HepG2 (cell line): ENCODE measurements at regions not wholly inside any gene's neighbourhood (a gene's known extent, or its start where the extent isn't known, plus 50 kb on each side); places are given as distances from the start of the nearest gene placed in this dataset.
A peak's percentile ranks its signal among the peaks of the same experiment; 100 is the strongest.

Experiments used
- AGO2 ChIP-seq: fragments of 200-400 bp; formaldehyde crosslinking; optimal IDR thresholded peaks from 2 replicates; pipeline ENCODE3; 2017; ENCODE audit warnings: mild to moderate bottlenecking, low read depth, low read length, moderate library complexity
- E2F1 ChIP-seq: sonication (generic); formaldehyde crosslinking; IDR thresholded peaks from 2 replicates; pipeline ENCODE4 v1.5.0; 2020; ENCODE audit warnings: missing genetic modification reagents
- E2F5 ChIP-seq: sonication (generic); formaldehyde crosslinking; conservative IDR thresholded peaks from 2 replicates; pipeline ENCODE4 v1.4.0; 2020; ENCODE audit warnings: missing genetic modification reagents
- FOSL1 ChIP-seq: sonication (generic); formaldehyde crosslinking; IDR thresholded peaks from 2 replicates; pipeline ENCODE4 v1.9.0; 2021; ENCODE audit warnings: missing genetic modification reagents, borderline replicate concordance
- GPBP1L1 ChIP-seq: sonication (generic); formaldehyde crosslinking; IDR thresholded peaks from 2 replicates; pipeline ENCODE4 v1.5.0; 2020; ENCODE audit warnings: mild to moderate bottlenecking, missing genetic modification reagents
- HMG20A ChIP-seq: IDR thresholded peaks from 2 replicates; pipeline ENCODE4 v1.6.1; 2016; ENCODE audit warnings: borderline replicate concordance
- IRX3 ChIP-seq: sonication (generic); formaldehyde crosslinking; IDR thresholded peaks from 2 replicates; pipeline ENCODE4 v1.8.1; 2023; ENCODE audit warnings: mild to moderate bottlenecking, low read depth, missing genetic modification reagents, borderline replicate concordance
- MEF2D ChIP-seq: sonication (generic); formaldehyde crosslinking; IDR thresholded peaks from 2 replicates; pipeline ENCODE4 v1.5.1; 2020; ENCODE audit warnings: mild to moderate bottlenecking, missing genetic modification reagents
- MIER3 ChIP-seq: IDR thresholded peaks from 2 replicates; pipeline ENCODE4 v1.6.1; 2016; ENCODE audit warnings: missing compliant biosample characterization, borderline replicate concordance
- MTERF4 ChIP-seq: sonication (generic); formaldehyde crosslinking; IDR thresholded peaks from 2 replicates; pipeline ENCODE4 v1.8.0; 2023; ENCODE audit warnings: mild to moderate bottlenecking, missing genetic modification reagents
- REL ChIP-seq: sonication (generic); formaldehyde crosslinking; conservative IDR thresholded peaks from 2 replicates; pipeline ENCODE4 v1.8.0; 2022; ENCODE audit warnings: mild to moderate bottlenecking, missing genetic modification reagents, moderate library complexity
- RORA ChIP-seq: sonication (generic); formaldehyde crosslinking; IDR thresholded peaks from 2 replicates; pipeline ENCODE4 v1.5.0; 2020; ENCODE audit warnings: mild to moderate bottlenecking, missing genetic modification reagents, moderate library complexity
- SAP130 ChIP-seq: IDR thresholded peaks from 2 replicates; pipeline ENCODE4 v1.6.1; 2016; ENCODE audit warnings: low read depth
- SP2 ChIP-seq: sonication (generic); formaldehyde crosslinking; IDR thresholded peaks from 2 replicates; pipeline ENCODE4 v1.5.1; 2020; ENCODE audit warnings: mild to moderate bottlenecking, missing genetic modification reagents
- THAP9 ChIP-seq: sonication (generic); formaldehyde crosslinking; IDR thresholded peaks from 2 replicates; pipeline ENCODE4; 2020; ENCODE audit warnings: missing genetic modification reagents, mild to moderate bottlenecking, borderline replicate concordance
- ZBTB7B ChIP-seq: sonication (generic); formaldehyde crosslinking; IDR thresholded peaks from 2 replicates; pipeline ENCODE4 v1.4.0; 2020; ENCODE audit warnings: missing genetic modification reagents
- ZNF138 ChIP-seq: sonication (generic); formaldehyde crosslinking; IDR thresholded peaks from 2 replicates; pipeline ENCODE4 v1.5.0; 2020; ENCODE audit warnings: mild to moderate bottlenecking, low read depth, missing genetic modification reagents
- ZNF260 ChIP-seq: sonication (generic); formaldehyde crosslinking; IDR thresholded peaks from 2 replicates; pipeline ENCODE4 v1.4.0; 2020; ENCODE audit warnings: missing genetic modification reagents, low read depth, mild to moderate bottlenecking, borderline replicate concordance
- ZNF354B ChIP-seq: sonication (generic); formaldehyde crosslinking; IDR thresholded peaks from 2 replicates; pipeline ENCODE4 v1.8.0; 2022; ENCODE audit warnings: mild to moderate bottlenecking, missing genetic modification reagents
- ZUFSP ChIP-seq: sonication (generic); formaldehyde crosslinking; IDR thresholded peaks from 2 replicates; pipeline ENCODE4 v1.9.0; 2021; ENCODE audit warnings: missing genetic modification reagents, mild to moderate bottlenecking, borderline replicate concordance

- no peak for TF ChIP-seq ZUFSP (CRISPR knock-in tag)
- no peak for TF ChIP-seq THAP9
- TF ChIP-seq MEF2D, result no peak
- peak; percentile 57; the same call in 1 of the 2 replicates for TF ChIP-seq MIER3 (CRISPR knock-in tag)
- TF ChIP-seq ZNF138 (CRISPR knock-in tag), result no peak
- no peak for TF ChIP-seq FOSL1 (CRISPR knock-in tag)
- TF ChIP-seq IRX3 (CRISPR knock-in tag), result no peak
- peak; percentile 73; the same call in 1 of the 2 replicates for TF ChIP-seq HMG20A (CRISPR knock-in tag)
- TF ChIP-seq MTERF4, result no peak
- no peak for TF ChIP-seq ZNF354B
- TF ChIP-seq E2F1 (CRISPR knock-in tag), result no peak
- TF ChIP-seq SP2 (CRISPR knock-in tag), result no peak
- no peak for TF ChIP-seq REL (CRISPR knock-in tag)
- TF ChIP-seq E2F5 (CRISPR knock-in tag), result no peak
- no peak for TF ChIP-seq AGO2
- no peak for TF ChIP-seq RORA
- no peak for TF ChIP-seq ZBTB7B (CRISPR knock-in tag)
- TF ChIP-seq ZNF260 (CRISPR knock-in tag), result no peak
- TF ChIP-seq GPBP1L1 (CRISPR knock-in tag), result no peak
- peak; percentile 45; the same call in 1 of the 2 replicates for TF ChIP-seq SAP130 (CRISPR knock-in tag)
Observed at GRCh38 chr9:82597241-82598203, 465.4 kb downstream of the RASEF start (continued).
